Heart left ventricle (tissue), 13 donors: ENCODE measurements at regions not wholly inside any gene's neighbourhood (a gene's known extent, or its start where the extent isn't known, plus 50 kb on each side); places are given as distances from the start of the nearest gene placed in this dataset.

Experiments
- CTCF ChIP-seq, 12 donors: fragments of 200-600 bp; sonication (generic) in 4 of 12; IDR thresholded peaks; one replicate each; pipeline versions ENCODE4 v1.5.0 to v1.8.0; 2018 to 2022; ENCODE audit warnings: antibody characterized with exemption in 12 of 12, mild to moderate bottlenecking in 5 of 12
- POLR2A ChIP-seq, 2 donors: fragments of 450-650 bp; IDR thresholded peaks; one replicate each; pipeline ENCODE4 v1.6.1; 2017; ENCODE audit warnings: antibody characterized with exemption in 2 of 2, mild to moderate bottlenecking in 2 of 2, moderate library complexity in 2 of 2
- donor health status: ischemic (EF 13 %, LVEDD 7.1; RV severe dilation, severe dysfunction).
- donor health status: DM: no; HTN: yes; CAD: no.
- donor health status: DM: no; HTN: no; CAD: no.
- donor health status: ischemic (EF 25% LVEDD 6.9; RV normal size, moderate dysfunction).
- donor health status: ischemic (EF 25% LVEDD 5.7; RV mildly dilated, moderate dysfunction).
- donor health status: ischemic (EF 35%, LVEDD 5.7; RV mildly dilated, moderate dysfunction).
- donor health status: nonischemic (EF 11% LVEDD 7.7; RV severe dilation, severe dysfunction).
- donor health status: DM: yes; HTN: yes; CAD: no.
- donor health status: PGD.
- donor health status: ischemic (EF 29% LVEDD 5.4; RV normal size, mild dysfunction).
- donor health status: nonischemic (EF 23%, LVEDD 6.1; RV moderate dilation, normal function).

- no peak for TF ChIP-seq CTCF (IDR thresholded peaks at IDR 0.05)
- TF ChIP-seq POLR2A (IDR thresholded peaks at IDR 0.05): no peak
These were observed 66.3 kb downstream of the GRIN2B start for GRCh38 chr12:13915096-13915495.
